ENCODE measurements at regions not wholly inside any gene's neighbourhood (a gene's known extent, or its start where the extent isn't known, plus 50 kb on each side); places are given as distances from the start of the nearest gene placed in this dataset.

- intact Hi-C loops (cut with micrococcal nuclease) = no loop called here
- Mint-ChIP-seq H3K36me3 (ENCODE audit: low read depth) (no peaks in the 10 kb centered on the region), H3K9me3 (no peaks in the 10 kb centered on the region), H3K4me3 (no peak overlapping the region), H3K27ac (no peak overlapping the region), H3K27me3 (ENCODE audit: low read depth) (no peaks in the 10 kb centered on the region), H3K4me1 (ENCODE audit: low read depth) (no peaks in the 10 kb centered on the region)
- CTCF ChIA-PET = no interaction called here
- DNase-seq = no peak
Measured at GRCh38 chrX:10360116-10360515, 203.3 kb downstream of the CLCN4 start.

GRCh38 chrX:10365532-10366265 is 208.9 kb downstream of the CLCN4 start:
- H3K27ac Mint-ChIP-seq = no peak overlapping the region
- intact Hi-C loops (cut with micrococcal nuclease) = no loop called here

DNA sequence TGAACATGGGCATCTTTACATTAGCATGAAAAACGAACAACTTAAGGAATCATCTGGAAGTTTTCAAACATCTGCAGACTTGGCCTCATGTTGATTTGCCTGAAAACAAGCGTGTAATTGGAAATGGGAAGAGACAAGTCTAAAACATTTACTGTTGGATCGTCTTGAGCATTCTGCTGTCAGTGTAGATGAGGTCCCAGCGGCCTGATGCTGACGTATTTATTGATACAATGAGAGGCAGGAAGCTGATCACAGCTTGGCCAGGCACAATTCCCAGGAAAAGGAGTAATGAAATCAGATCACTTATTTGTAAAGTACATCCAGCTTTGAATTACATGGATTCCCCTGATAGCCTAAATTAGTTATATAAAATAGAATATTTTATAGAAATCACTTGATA is 210.6 kb downstream of the CLCN4 start:
- H3K36me3 Mint-ChIP-seq (ENCODE audit: low read depth) = no peaks in the 10 kb centered on the region
- H3K4me1 Mint-ChIP-seq (ENCODE audit: low read depth) = no peaks in the 10 kb centered on the region
- CTCF ChIA-PET = no interaction called here
- intact Hi-C loops (cut with micrococcal nuclease) = no loop called here
- no peak overlapping the region for H3K4me3 Mint-ChIP-seq
- no peaks in the 10 kb centered on the region for H3K27me3 Mint-ChIP-seq (ENCODE audit: low read depth)
- DNase-seq = no peak
- H3K27ac Mint-ChIP-seq = no peak overlapping the region
- H3K9me3 Mint-ChIP-seq = peaks cover 3% of the 10 kb centered on the region

More at GRCh38 chrX:10365532-10366265, 208.9 kb downstream of the CLCN4 start:
- Mint-ChIP-seq H3K4me3 (no peak overlapping the region), H3K27me3 (ENCODE audit: low read depth) (no peaks in the 10 kb centered on the region), H3K36me3 (ENCODE audit: low read depth) (no peaks in the 10 kb centered on the region), H3K9me3 (peaks cover 3% of the 10 kb centered on the region), H3K4me1 (ENCODE audit: low read depth) (no peaks in the 10 kb centered on the region)
- CTCF ChIA-PET = no interaction called here
- DNase-seq = no peak

- Mint-ChIP-seq H3K27me3 (ENCODE audit: low read depth) (no peaks in the 10 kb centered on the region), H3K27ac (no peak overlapping the region), H3K4me3 (no peak overlapping the region), H3K4me1 (ENCODE audit: low read depth) (no peaks in the 10 kb centered on the region), H3K36me3 (ENCODE audit: low read depth) (no peaks in the 10 kb centered on the region), H3K9me3 (peaks cover 3% of the 10 kb centered on the region)
- intact Hi-C loops (cut with micrococcal nuclease) = no loop called here
- CTCF ChIA-PET = no interaction called here
- no peak for DNase-seq
Measured at GRCh38 chrX:10370976-10371375, 214.2 kb downstream of the CLCN4 start.

DNA sequence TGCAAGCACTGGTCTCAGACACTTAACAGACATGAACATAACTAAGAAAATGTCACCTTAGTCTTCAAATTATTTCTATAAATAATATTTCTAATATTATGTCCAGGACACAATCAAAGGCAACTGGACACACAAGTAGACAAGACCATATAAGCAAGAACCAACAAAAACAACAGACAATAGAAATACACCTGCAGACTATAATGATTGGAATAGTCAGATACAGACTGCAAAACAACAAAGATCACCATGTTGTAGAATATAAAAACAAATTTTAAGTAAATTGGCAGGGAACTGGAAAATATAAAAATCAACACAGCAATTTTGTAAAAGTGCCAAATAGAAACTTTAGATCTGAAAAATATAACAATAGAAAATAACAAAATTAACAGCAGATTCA is 220.7 kb downstream of the CLCN4 start:
- Mint-ChIP-seq H3K4me3 (no peak overlapping the region), H3K9me3 (peaks cover 1% of the 10 kb centered on the region), H3K36me3 (ENCODE audit: low read depth) (no peaks in the 10 kb centered on the region), H3K27me3 (ENCODE audit: low read depth) (no peaks in the 10 kb centered on the region), H3K4me1 (ENCODE audit: low read depth) (no peaks in the 10 kb centered on the region), H3K27ac (no peak overlapping the region)
- no peak for DNase-seq
- CTCF ChIA-PET = no interaction called here
- intact Hi-C loops (cut with micrococcal nuclease) = no loop called here

DNA sequence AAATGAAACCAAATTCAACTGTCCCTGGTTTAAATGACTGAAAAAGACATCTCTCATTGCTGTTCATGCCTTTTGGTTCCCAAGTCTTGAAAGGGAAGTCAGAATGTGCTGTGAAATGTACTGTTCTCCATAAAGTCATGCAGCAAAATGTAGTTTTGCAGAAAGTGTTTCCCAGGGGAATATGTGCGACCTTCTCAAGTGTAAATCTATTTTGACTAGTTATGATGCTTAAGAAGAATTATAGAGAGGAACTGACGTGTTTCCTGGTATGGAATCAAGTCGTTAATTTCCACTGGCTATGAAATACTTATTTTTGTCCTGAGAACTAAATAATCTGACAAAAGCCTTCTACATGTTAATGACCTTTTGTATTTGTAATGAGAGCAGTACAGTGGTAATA is 223.1 kb downstream of the CLCN4 start:
- no peak for DNase-seq
- CTCF ChIA-PET = no interaction called here
- Mint-ChIP-seq H3K9me3 (peaks cover 1% of the 10 kb centered on the region), H3K27ac (no peak overlapping the region), H3K36me3 (ENCODE audit: low read depth) (no peaks in the 10 kb centered on the region), H3K4me1 (ENCODE audit: low read depth) (no peaks in the 10 kb centered on the region), H3K4me3 (no peak overlapping the region), H3K27me3 (ENCODE audit: low read depth) (no peaks in the 10 kb centered on the region)
- intact Hi-C loops (cut with micrococcal nuclease) = no loop called here

- intact Hi-C loops (cut with micrococcal nuclease) = no loop called here
- no peaks in the 10 kb centered on the region for H3K4me1 Mint-ChIP-seq (ENCODE audit: low read depth)
- H3K27ac Mint-ChIP-seq = no peak overlapping the region
- CTCF ChIA-PET = no interaction called here
- no peak overlapping the region for H3K4me3 Mint-ChIP-seq
- H3K9me3 Mint-ChIP-seq = peaks cover 1% of the 10 kb centered on the region
- no peak for DNase-seq
- no peaks in the 10 kb centered on the region for H3K36me3 Mint-ChIP-seq (ENCODE audit: low read depth)
- H3K27me3 Mint-ChIP-seq (ENCODE audit: low read depth) = no peaks in the 10 kb centered on the region
Measured at GRCh38 chrX:10380300-10380699, 223.5 kb downstream of the CLCN4 start.

- CTCF ChIA-PET = no interaction called here
- no peak overlapping the region for H3K27ac Mint-ChIP-seq
- no peaks in the 10 kb centered on the region for H3K4me1 Mint-ChIP-seq (ENCODE audit: low read depth)
- DNase-seq = no peak
- H3K36me3 Mint-ChIP-seq (ENCODE audit: low read depth) = no peaks in the 10 kb centered on the region
- intact Hi-C loops (cut with micrococcal nuclease) = no loop called here
- no peak overlapping the region for H3K4me3 Mint-ChIP-seq
- peaks cover 1% of the 10 kb centered on the region for H3K9me3 Mint-ChIP-seq
- H3K27me3 Mint-ChIP-seq (ENCODE audit: low read depth) = no peaks in the 10 kb centered on the region
Measured at GRCh38 chrX:10381193-10381592, 224.4 kb downstream of the CLCN4 start.

GRCh38 chrX:10387011-10387410 is 230.2 kb downstream of the CLCN4 start:
- CTCF ChIA-PET = no interaction called here

DNA sequence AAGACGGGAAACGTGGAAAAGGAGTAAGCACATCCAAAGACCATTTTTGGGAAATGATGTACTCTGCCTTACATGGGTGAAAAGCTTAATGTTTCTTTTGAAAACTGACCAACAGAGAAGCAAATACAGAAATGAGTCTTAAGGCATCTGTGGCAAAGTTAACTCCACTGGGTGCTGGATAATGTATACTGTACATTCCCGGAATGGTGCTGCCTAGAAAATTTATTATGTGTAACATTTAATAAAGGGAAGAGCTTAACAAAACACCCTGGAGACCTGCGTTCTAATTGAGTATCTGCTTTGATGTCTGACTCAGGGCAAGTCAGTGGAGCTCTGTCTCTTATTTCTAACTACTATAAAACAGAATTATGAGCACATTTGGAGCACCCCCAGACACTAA is 230.2 kb downstream of the MID1 start:
- H3K27ac Mint-ChIP-seq = no peak overlapping the region
- H3K27me3 Mint-ChIP-seq (ENCODE audit: low read depth) = no peaks in the 10 kb centered on the region
- H3K36me3 Mint-ChIP-seq (ENCODE audit: low read depth) = no peaks in the 10 kb centered on the region
- CTCF ChIA-PET = no interaction called here
- intact Hi-C loops (cut with micrococcal nuclease) = no loop called here
- H3K4me1 Mint-ChIP-seq (ENCODE audit: low read depth) = no peaks in the 10 kb centered on the region
- H3K4me3 Mint-ChIP-seq = no peak overlapping the region
- no peak for DNase-seq
- H3K9me3 Mint-ChIP-seq = no peaks in the 10 kb centered on the region

More at GRCh38 chrX:10387011-10387410, 230.2 kb downstream of the CLCN4 start:
- H3K27ac Mint-ChIP-seq = no peak overlapping the region
- H3K4me1 Mint-ChIP-seq (ENCODE audit: low read depth) = no peaks in the 10 kb centered on the region
- H3K4me3 Mint-ChIP-seq = no peak overlapping the region
- H3K9me3 Mint-ChIP-seq = no peaks in the 10 kb centered on the region
- no peaks in the 10 kb centered on the region for H3K36me3 Mint-ChIP-seq (ENCODE audit: low read depth)
- intact Hi-C loops (cut with micrococcal nuclease) = no loop called here
- no peaks in the 10 kb centered on the region for H3K27me3 Mint-ChIP-seq (ENCODE audit: low read depth)
- no peak for DNase-seq

DNA sequence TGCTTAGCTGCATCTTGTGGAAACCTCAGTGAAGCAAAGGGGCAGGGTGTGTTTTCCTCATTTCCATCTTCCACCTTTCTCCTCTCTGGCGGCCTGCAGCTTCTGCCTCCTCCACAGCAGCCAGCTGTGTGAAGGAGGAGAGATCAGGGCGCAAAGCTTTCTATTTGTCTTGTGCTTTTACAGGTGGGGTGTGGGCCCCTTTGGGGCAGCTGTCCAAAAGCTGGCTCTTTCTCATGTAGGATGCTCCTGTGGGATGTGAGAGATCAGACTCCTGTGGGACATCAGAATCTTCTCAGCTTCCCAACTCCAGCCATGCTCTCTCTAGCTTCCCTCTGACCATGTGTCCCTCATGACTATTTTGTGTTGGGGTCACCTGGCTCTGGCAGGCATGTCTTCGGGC is 227.1 kb downstream of the MID1 start:
- Mint-ChIP-seq H3K4me3 (no peak overlapping the region), H3K27ac (no peak overlapping the region), H3K27me3 (ENCODE audit: low read depth) (no peaks in the 10 kb centered on the region), H3K9me3 (peaks cover 2% of the 10 kb centered on the region), H3K36me3 (ENCODE audit: low read depth) (no peaks in the 10 kb centered on the region), H3K4me1 (ENCODE audit: low read depth) (no peaks in the 10 kb centered on the region)
- DNase-seq = no peak
- CTCF ChIA-PET = interaction anchor here (0.7 kb wide), 1 partner anchor 509 kb away, joined by 4 read pairs; no protein-coding TSS in a partner anchor
- intact Hi-C loops (cut with micrococcal nuclease) = no loop called here

GRCh38 chrX:10393899-10394298 is 226.5 kb downstream of the MID1 start:
- DNase-seq = no peak
- Mint-ChIP-seq H3K36me3 (ENCODE audit: low read depth) (no peaks in the 10 kb centered on the region), H3K4me1 (ENCODE audit: low read depth) (no peaks in the 10 kb centered on the region), H3K9me3 (peaks cover 2% of the 10 kb centered on the region), H3K27me3 (ENCODE audit: low read depth) (no peaks in the 10 kb centered on the region), H3K27ac (no peak overlapping the region), H3K4me3 (no peak overlapping the region)
- intact Hi-C loops (cut with micrococcal nuclease) = no loop called here
- CTCF ChIA-PET = interaction anchor here (0.6 kb wide), 1 partner anchor 423 kb away, joined by 3 read pairs; no protein-coding TSS in a partner anchor

DNA sequence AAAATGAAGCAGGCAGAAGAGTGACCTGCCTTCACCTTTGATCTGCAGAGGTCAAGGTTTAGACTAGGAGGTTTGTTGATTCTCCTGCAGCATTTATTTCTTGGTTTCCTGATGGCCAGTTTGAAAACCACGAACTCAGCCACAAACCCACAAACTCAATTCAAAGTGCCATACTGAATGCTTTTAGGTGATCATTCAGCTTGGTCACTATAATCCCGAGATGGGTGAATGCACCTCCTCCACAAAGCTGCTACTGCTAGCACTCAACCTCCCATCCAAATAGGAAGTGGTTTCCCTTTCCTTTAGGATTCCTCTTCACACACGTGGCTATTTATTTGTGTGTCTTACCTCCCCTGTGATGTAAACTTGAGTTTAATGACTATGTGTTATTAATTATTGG is 225.2 kb downstream of the MID1 start:
- Mint-ChIP-seq H3K4me3 (no peak overlapping the region), H3K27me3 (ENCODE audit: low read depth) (no peaks in the 10 kb centered on the region), H3K36me3 (ENCODE audit: low read depth) (no peaks in the 10 kb centered on the region), H3K9me3 (peaks cover 2% of the 10 kb centered on the region), H3K27ac (no peak overlapping the region), H3K4me1 (ENCODE audit: low read depth) (no peaks in the 10 kb centered on the region)
- DNase-seq = no peak
- intact Hi-C loops (cut with micrococcal nuclease) = no loop called here
- CTCF ChIA-PET = no interaction called here

All from activated naive CD4-positive, alpha-beta T cell treated with anti-CD3 and anti-CD28 coated beads for 36 hours (primary cell).